WTC11 (cell line): ENCODE measurements at regions not wholly inside any gene's neighbourhood (a gene's known extent, or its start where the extent isn't known, plus 50 kb on each side); places are given as distances from the start of the nearest gene placed in this dataset.

Source experiments
- ATAC-seq: fragments of 200-7000 bp; cut with Tn5 transposase; 2 replicates; pipeline ENCODE4 v1.10.0; 2021; ENCODE audit warnings: mild to moderate bottlenecking, moderate library complexity
- CTCF ChIA-PET: fragments of 300-600 bp; sonication (Branson Sonifier 250); formaldehyde crosslinking; loops from one replicate; lab custom pipeline; 2021; ENCODE audit warnings: antibody characterized with exemption; lab: Charles Lee
- POLR2A ChIA-PET: fragments of 350-600 bp; sonication (Branson Sonifier 250); formaldehyde crosslinking; loops from one replicate; lab custom pipeline; 2021; ENCODE audit warnings: antibody characterized with exemption; lab: Charles Lee
- DNase-seq: peaks from one replicate; pipeline ENCODE4 v3.0.0; 2021; ENCODE audit warnings: low spot score
- H3K27ac Mint-ChIP-seq: 2 replicates; pipeline ENCODE4 v1.8.0; 2021; ENCODE audit warnings: mixed read lengths
- H3K27me3 Mint-ChIP-seq: 2 replicates; pipeline ENCODE4 v1.8.0; 2021; ENCODE audit warnings: low read depth, mild to moderate bottlenecking, moderate library complexity, mixed read lengths
- H3K36me3 Mint-ChIP-seq: 2 replicates; pipeline ENCODE4 v1.8.0; 2021; ENCODE audit warnings: mixed read lengths
- H3K4me1 Mint-ChIP-seq: 2 replicates; pipeline ENCODE4 v1.8.0; 2022; ENCODE audit warnings: mixed read lengths
- H3K4me3 Mint-ChIP-seq: 2 replicates; pipeline ENCODE4 v1.8.0; 2021; ENCODE audit warnings: mild to moderate bottlenecking, moderate library complexity, mixed read lengths
- H3K9me3 Mint-ChIP-seq: 2 replicates; pipeline ENCODE4 v1.8.0; 2021; ENCODE audit warnings: mixed read lengths
- CREM ChIP-seq: sonication (generic); formaldehyde crosslinking; IDR thresholded peaks from 2 replicates; pipeline ENCODE4 v1.8.1; 2022; ENCODE audit warnings: mild to moderate bottlenecking, missing genetic modification reagents, moderate library complexity
- ELF4 ChIP-seq: sonication (generic); formaldehyde crosslinking; IDR thresholded peaks from 2 replicates; pipeline ENCODE4 v1.8.1; 2022; ENCODE audit warnings: low read depth, mild to moderate bottlenecking, moderate library complexity, missing genetic modification reagents
- ERG ChIP-seq: fragments of 250-450 bp; sonication (Bioruptor Pico); IDR thresholded peaks from 2 replicates; pipeline ENCODE4 v1.8.0; 2021; ENCODE audit warnings: mild to moderate bottlenecking
- FOXJ3 ChIP-seq: sonication (generic); formaldehyde crosslinking; IDR thresholded peaks from 2 replicates; pipeline ENCODE4 v1.9.0; 2021; ENCODE audit warnings: missing genetic modification reagents, mild to moderate bottlenecking, borderline replicate concordance
- FOXP1 ChIP-seq: sonication (generic); formaldehyde crosslinking; IDR thresholded peaks from 2 replicates; pipeline ENCODE4 v1.8.0; 2022; ENCODE audit warnings: missing genetic modification reagents, mild to moderate bottlenecking, moderate library complexity, borderline replicate concordance
- IRF2 ChIP-seq: sonication (generic); formaldehyde crosslinking; IDR thresholded peaks from 2 replicates; pipeline ENCODE4 v1.8.0; 2022; ENCODE audit warnings: low read depth, missing genetic modification reagents, borderline replicate concordance
- KAT7 ChIP-seq: sonication (generic); formaldehyde crosslinking; IDR thresholded peaks from 2 replicates; pipeline ENCODE4 v1.8.1; 2023; ENCODE audit warnings: missing genetic modification reagents, mild to moderate bottlenecking, borderline replicate concordance
- MYBL2 ChIP-seq: sonication (generic); formaldehyde crosslinking; IDR thresholded peaks from 2 replicates; pipeline ENCODE4 v1.8.1; 2023; ENCODE audit warnings: mild to moderate bottlenecking, moderate library complexity, missing genetic modification reagents
- NR1H2 ChIP-seq: sonication (generic); formaldehyde crosslinking; IDR thresholded peaks from 2 replicates; pipeline ENCODE4 v1.9.0; 2021; ENCODE audit warnings: mild to moderate bottlenecking, moderate library complexity, missing genetic modification reagents
- NR3C1 ChIP-seq: sonication (generic); formaldehyde crosslinking; conservative IDR thresholded peaks from 2 replicates; pipeline ENCODE4 v1.8.1; 2023; ENCODE audit warnings: low read depth, mild to moderate bottlenecking, missing genetic modification reagents
- PRRX2 ChIP-seq: fragments of 250-450 bp; sonication (Bioruptor Pico); IDR thresholded peaks from 2 replicates; pipeline ENCODE4 v1.8.0; 2021; ENCODE audit warnings: mild to moderate bottlenecking
- SOX15 ChIP-seq: fragments of 250-450 bp; sonication (Bioruptor Pico); IDR thresholded peaks from 2 replicates; pipeline ENCODE4 v1.9.0; 2021; ENCODE audit warnings: mild to moderate bottlenecking
- STAT6 ChIP-seq: sonication (generic); formaldehyde crosslinking; conservative IDR thresholded peaks from 2 replicates; pipeline ENCODE4 v1.8.1; 2023; ENCODE audit warnings: mild to moderate bottlenecking, low read depth, missing genetic modification reagents, moderate library complexity
- TCF7 ChIP-seq: sonication (generic); formaldehyde crosslinking; IDR thresholded peaks from 2 replicates; pipeline ENCODE4 v1.8.0; 2022; ENCODE audit warnings: mild to moderate bottlenecking, low read depth, missing genetic modification reagents, moderate library complexity
- TP53 ChIP-seq: sonication (generic); formaldehyde crosslinking; IDR thresholded peaks from 2 replicates; pipeline ENCODE4 v1.8.1; 2023; ENCODE audit warnings: mild to moderate bottlenecking, missing genetic modification reagents
- ZMAT4 ChIP-seq: fragments of 250-450 bp; sonication (Bioruptor Pico); IDR thresholded peaks from 2 replicates; pipeline ENCODE4 v1.9.0; 2021; ENCODE audit warnings: mild to moderate bottlenecking
- ZNF138 ChIP-seq: sonication (generic); formaldehyde crosslinking; conservative IDR thresholded peaks from 2 replicates; pipeline ENCODE4 v1.8.1; 2022; ENCODE audit warnings: mild to moderate bottlenecking, moderate library complexity, missing genetic modification reagents
- ZNF317 ChIP-seq: sonication (generic); formaldehyde crosslinking; IDR thresholded peaks from 2 replicates; pipeline ENCODE4 v1.8.1; 2023; ENCODE audit warnings: low read depth, mild to moderate bottlenecking, moderate library complexity, missing genetic modification reagents, borderline replicate concordance
- ZNF396 ChIP-seq: fragments of 250-450 bp; sonication (Bioruptor Pico); IDR thresholded peaks from 2 replicates; pipeline ENCODE4 v1.8.0; 2021; ENCODE audit warnings: mild to moderate bottlenecking, moderate library complexity, borderline replicate concordance
- ZNF512 ChIP-seq: sonication (generic); formaldehyde crosslinking; IDR thresholded peaks from 2 replicates; pipeline ENCODE4 v1.8.1; 2022; ENCODE audit warnings: missing genetic modification reagents, borderline replicate concordance

GRCh38 chr3:124174910-124175874 lies 183.3 kb upstream of the ROPN1 start:
- DNase-seq (no peak), ATAC-seq (no peak)
- H3K4me1 Mint-ChIP-seq, result peaks cover 12% of the 10 kb centered on the region
- ChIA-PET CTCF (no interaction called here), POLR2A (no interaction called here)
- H3K27ac Mint-ChIP-seq, result no peak overlapping the region
- no peaks in the 10 kb centered on the region for H3K9me3 Mint-ChIP-seq
- TF ChIP-seq ZMAT4 (CRISPR knock-in tag) (no peak), STAT6 (CRISPR knock-in tag) (no peak), PRRX2 (no peak), IRF2 (no peak)
- H3K36me3 Mint-ChIP-seq, result no peaks in the 10 kb centered on the region
- no peaks in the 10 kb centered on the region for H3K27me3 Mint-ChIP-seq
- no peak overlapping the region for H3K4me3 Mint-ChIP-seq

GRCh38 chr3:124177071-124177470 lies 185.1 kb upstream of the ROPN1 start:
- ChIA-PET POLR2A (no interaction called here), CTCF (no interaction called here)
- DNase-seq (no peak), ATAC-seq (no peak; the same call in 1 of the 2 replicates)
- no peak overlapping the region for H3K4me3 Mint-ChIP-seq
- H3K36me3 Mint-ChIP-seq, result no peaks in the 10 kb centered on the region
- H3K4me1 Mint-ChIP-seq, result peaks cover 12% of the 10 kb centered on the region
- H3K9me3 Mint-ChIP-seq, result peaks cover 6% of the 10 kb centered on the region; the same call in 1 of the 2 replicates
- no peak overlapping the region for H3K27ac Mint-ChIP-seq
- TF ChIP-seq FOXP1 (CRISPR knock-in tag) (no peak), TP53 (CRISPR knock-in tag) (no peak), NR1H2 (CRISPR knock-in tag) (no peak), CREM (CRISPR knock-in tag) (no peak), KAT7 (CRISPR knock-in tag) (no peak), ZNF396 (no peak), MYBL2 (CRISPR knock-in tag) (no peak), NR3C1 (CRISPR knock-in tag) (no peak), TCF7 (CRISPR knock-in tag) (no peak), ZNF317 (no peak), ZNF138 (CRISPR knock-in tag) (no peak), ZNF512 (no peak), SOX15 (no peak), ELF4 (CRISPR knock-in tag) (no peak), ZMAT4 (CRISPR knock-in tag) (no peak), STAT6 (CRISPR knock-in tag) (no peak), FOXJ3 (CRISPR knock-in tag) (no peak), ERG (CRISPR knock-in tag) (no peak)
- H3K27me3 Mint-ChIP-seq, result no peaks in the 10 kb centered on the region; the same call in 1 of the 2 replicates
